ENCODE measurements at regions not wholly inside any gene's neighbourhood (a gene's known extent, or its start where the extent isn't known, plus 50 kb on each side); places are given as distances from the start of the nearest gene placed in this dataset.

DNA sequence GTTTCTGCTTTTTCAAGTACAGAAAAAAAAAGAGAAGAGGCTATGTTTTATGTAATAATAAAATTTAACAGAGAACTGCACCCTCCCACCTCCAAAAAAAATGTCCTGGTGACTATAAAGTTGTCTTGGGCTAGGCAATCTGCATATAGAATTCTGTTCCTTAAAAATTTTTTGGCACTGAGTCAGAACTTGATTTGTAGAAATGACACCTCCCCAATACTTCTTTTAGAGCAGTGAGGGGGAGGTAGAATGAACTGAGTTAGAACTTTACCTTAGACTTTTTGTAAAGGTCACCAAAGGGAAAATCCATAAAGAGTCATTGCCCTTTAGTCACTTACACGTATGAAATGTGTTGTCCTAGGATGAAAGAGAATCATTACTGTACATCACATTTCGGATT is 80.0 kb downstream of the BTG1 start:
- POLR2A ChIA-PET (ENCODE audit: unreplicated experiment), result no interaction called here
- Histone ChIP-seq H3K79me2 (ENCODE audit: low read depth) (no peaks in the 10 kb centered on the region), H3K9me2 (ENCODE audit: insufficient read depth) (no peaks in the 10 kb centered on the region), H2AFZ (no peak overlapping the region), H3K27me3 (ENCODE audit: insufficient read depth, low read depth) (no peaks in the 10 kb centered on the region), H3K36me3 (ENCODE audit: low read depth) (no peaks in the 10 kb centered on the region), H4K20me1 (ENCODE audit: insufficient read depth) (no peaks in the 10 kb centered on the region), H3K9me3 (ENCODE audit: insufficient read depth, low read depth) (no peaks in the 10 kb centered on the region), H3K4me1 (replicated peaks; ENCODE audit: insufficient read depth) (peaks cover 5% of the 10 kb centered on the region; the same call in 1 of the 2 replicates), H3K4me3 (no peak overlapping the region), H3F3A (ENCODE audit: insufficient read depth, low read depth) (no peaks in the 10 kb centered on the region), H3K27ac (no peak overlapping the region), H3K4me2 (no peak overlapping the region)
- BruUV-seq (replicated peaks), result no TSS peak
- no peak for DNase-seq
- TF ChIP-seq EZH2 (IDR thresholded peaks at IDR 0.05; ENCODE audit: low read depth), result no peak
- TF ChIP-seq, protein P1, sequence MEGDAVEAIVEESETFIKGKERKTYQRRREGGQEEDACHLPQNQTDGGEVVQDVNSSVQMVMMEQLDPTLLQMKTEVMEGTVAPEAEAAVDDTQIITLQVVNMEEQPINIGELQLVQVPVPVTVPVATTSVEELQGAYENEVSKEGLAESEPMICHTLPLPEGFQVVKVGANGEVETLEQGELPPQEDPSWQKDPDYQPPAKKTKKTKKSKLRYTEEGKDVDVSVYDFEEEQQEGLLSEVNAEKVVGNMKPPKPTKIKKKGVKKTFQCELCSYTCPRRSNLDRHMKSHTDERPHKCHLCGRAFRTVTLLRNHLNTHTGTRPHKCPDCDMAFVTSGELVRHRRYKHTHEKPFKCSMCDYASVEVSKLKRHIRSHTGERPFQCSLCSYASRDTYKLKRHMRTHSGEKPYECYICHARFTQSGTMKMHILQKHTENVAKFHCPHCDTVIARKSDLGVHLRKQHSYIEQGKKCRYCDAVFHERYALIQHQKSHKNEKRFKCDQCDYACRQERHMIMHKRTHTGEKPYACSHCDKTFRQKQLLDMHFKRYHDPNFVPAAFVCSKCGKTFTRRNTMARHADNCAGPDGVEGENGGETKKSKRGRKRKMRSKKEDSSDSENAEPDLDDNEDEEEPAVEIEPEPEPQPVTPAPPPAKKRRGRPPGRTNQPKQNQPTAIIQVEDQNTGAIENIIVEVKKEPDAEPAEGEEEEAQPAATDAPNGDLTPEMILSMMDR (conservative IDR thresholded peaks at IDR 0.05), result no peak
- intact Hi-C loops (cut with micrococcal nuclease; ENCODE audit: unreplicated experiment), result no loop called here
- CTCF ChIA-PET, result no interaction called here

DNA sequence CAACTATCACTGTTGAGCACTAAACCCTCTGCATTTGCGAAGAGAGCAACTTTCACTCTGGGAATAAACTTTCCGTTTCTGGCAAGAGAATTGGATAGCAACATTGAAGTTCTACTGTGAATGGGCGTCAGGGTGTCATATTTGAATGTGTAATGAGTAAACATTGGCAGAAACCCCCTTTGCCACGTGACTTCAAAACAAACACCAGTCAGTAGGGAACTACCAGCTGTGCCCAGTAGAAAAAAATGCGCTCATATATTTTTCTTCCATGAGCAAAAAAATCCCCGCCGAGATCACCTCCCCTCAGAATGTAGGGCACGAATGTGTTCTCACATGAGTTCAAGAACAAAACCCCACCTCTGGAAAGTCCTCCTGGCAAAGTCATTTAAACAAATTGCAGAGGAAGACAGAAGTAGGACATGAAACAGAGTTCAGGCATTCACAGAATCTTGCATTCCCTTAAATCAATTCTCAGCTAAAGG is 80.6 kb downstream of the BTG1 start:
- BruUV-seq (replicated peaks), result no TSS peak

GRCh38 chr12:92064422-92064821 is 81.2 kb downstream of the BTG1 start:
- ChIA-PET CTCF (no interaction called here), POLR2A (ENCODE audit: unreplicated experiment) (interaction anchor here (0.5 kb wide), 1 partner anchor 160 kb away, joined by 3 read pairs; no protein-coding TSS in a partner anchor)
- no peak overlapping the region for H3K4me2 ChIP-seq

More for the DNA sequence above, 80.6 kb downstream of the BTG1 start:
- H3K9me2 ChIP-seq (ENCODE audit: insufficient read depth), result no peaks in the 10 kb centered on the region
- H3K4me3 ChIP-seq, result no peak overlapping the region
- intact Hi-C loops (cut with micrococcal nuclease; ENCODE audit: unreplicated experiment), result no loop called here
- no peak overlapping the region for H2AFZ ChIP-seq
- no peaks in the 10 kb centered on the region for H3K79me2 ChIP-seq (ENCODE audit: low read depth)
- no peaks in the 10 kb centered on the region for H3K27me3 ChIP-seq (ENCODE audit: insufficient read depth, low read depth)
- ChIA-PET CTCF (no interaction called here), POLR2A (ENCODE audit: unreplicated experiment) (no interaction called here)
- no peak for DNase-seq
- no peaks in the 10 kb centered on the region for H3F3A ChIP-seq (ENCODE audit: insufficient read depth, low read depth)
- no peak overlapping the region for H3K27ac ChIP-seq
- H4K20me1 ChIP-seq (ENCODE audit: insufficient read depth), result no peaks in the 10 kb centered on the region
- H3K36me3 ChIP-seq (ENCODE audit: low read depth), result no peaks in the 10 kb centered on the region
- peaks cover 5% of the 10 kb centered on the region; the same call in 1 of the 2 replicates for H3K4me1 ChIP-seq (replicated peaks; ENCODE audit: insufficient read depth)
- TF ChIP-seq, protein P1 (conservative IDR thresholded peaks at IDR 0.05), result no peak
- no peak for TF ChIP-seq EZH2 (IDR thresholded peaks at IDR 0.05; ENCODE audit: low read depth)
- no peak overlapping the region for H3K4me2 ChIP-seq
- H3K9me3 ChIP-seq (ENCODE audit: insufficient read depth, low read depth), result no peaks in the 10 kb centered on the region

More at GRCh38 chr12:92064422-92064821, 81.2 kb downstream of the BTG1 start:
- no peak overlapping the region for H3K4me3 ChIP-seq
- no peaks in the 10 kb centered on the region for H3K79me2 ChIP-seq (ENCODE audit: low read depth)
- intact Hi-C loops (cut with micrococcal nuclease; ENCODE audit: unreplicated experiment), result no loop called here
- no peaks in the 10 kb centered on the region for H3K9me3 ChIP-seq (ENCODE audit: insufficient read depth, low read depth)
- H3K9me2 ChIP-seq (ENCODE audit: insufficient read depth), result no peaks in the 10 kb centered on the region
- no peaks in the 10 kb centered on the region for H3F3A ChIP-seq (ENCODE audit: insufficient read depth, low read depth)
- H3K27me3 ChIP-seq (ENCODE audit: insufficient read depth, low read depth), result no peaks in the 10 kb centered on the region
- no peak for DNase-seq
- H3K4me1 ChIP-seq (replicated peaks; ENCODE audit: insufficient read depth), result peaks cover 5% of the 10 kb centered on the region; the same call in 1 of the 2 replicates
- no TSS peak for BruUV-seq (replicated peaks)
- no peak overlapping the region for H2AFZ ChIP-seq
- no peak overlapping the region for H3K27ac ChIP-seq
- no peaks in the 10 kb centered on the region for H4K20me1 ChIP-seq (ENCODE audit: insufficient read depth)
- no peak for TF ChIP-seq EZH2 (IDR thresholded peaks at IDR 0.05; ENCODE audit: low read depth)
- TF ChIP-seq, protein P1 (conservative IDR thresholded peaks at IDR 0.05), result no peak
- no peaks in the 10 kb centered on the region for H3K36me3 ChIP-seq (ENCODE audit: low read depth)

Measured in PC-9 (cell line).